ENCODE measurements at regions not wholly inside any gene's neighbourhood (a gene's known extent, or its start where the extent isn't known, plus 50 kb on each side); places are given as distances from the start of the nearest gene placed in this dataset.

DNA sequence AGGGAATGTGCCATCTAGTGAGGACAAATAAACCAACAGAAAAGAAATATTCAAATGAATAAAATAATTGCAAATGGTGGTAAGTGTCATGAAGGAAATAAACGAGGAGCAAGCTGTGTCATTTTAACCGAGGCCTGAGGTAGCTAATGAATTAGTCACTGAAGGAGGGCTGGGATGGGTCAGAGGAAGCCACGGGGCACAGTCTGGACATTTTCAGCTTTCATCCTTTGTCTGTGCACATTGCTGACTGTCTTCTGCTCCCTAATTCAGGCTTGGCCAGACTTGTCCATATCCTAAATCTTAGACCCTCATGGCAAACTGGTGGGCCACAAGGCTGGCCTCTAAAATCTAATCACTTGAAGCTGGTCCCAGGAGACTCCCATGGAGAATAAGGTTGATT is 138.4 kb downstream of the RHOU start:
- no peak for TF ChIP-seq CTCF (IDR thresholded peaks at IDR 0.05; ENCODE audit: insufficient read depth, missing control alignments)
- no peak for FAIRE-seq
- DNase-seq (ENCODE audit: insufficient read length, low spot score), result no peak

DNA sequence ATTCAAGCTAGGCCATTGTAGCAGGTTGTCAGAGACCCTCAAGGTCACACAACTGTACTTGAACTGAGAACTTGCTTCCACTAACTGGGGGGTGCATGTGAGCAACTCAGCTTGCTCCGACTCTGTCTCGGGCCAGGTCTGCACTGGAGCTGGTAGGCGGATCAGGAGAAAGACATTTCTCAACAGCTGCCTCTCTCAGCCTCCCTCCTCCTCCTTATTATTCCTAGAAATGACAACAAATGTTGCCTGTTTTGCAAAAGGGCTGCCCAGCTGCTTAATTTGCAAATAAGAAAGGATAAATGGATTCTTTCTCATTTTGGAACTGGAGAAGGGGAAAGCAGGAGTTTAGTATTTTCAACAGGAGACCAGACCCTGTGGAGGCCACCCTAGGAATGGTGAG is 140.5 kb downstream of the RHOU start:
- no peak for DNase-seq (ENCODE audit: insufficient read length, low spot score)
- no peak for TF ChIP-seq CTCF (IDR thresholded peaks at IDR 0.05; ENCODE audit: insufficient read depth, missing control alignments)
- no peak for FAIRE-seq

- DNase-seq (ENCODE audit: insufficient read length, low spot score) (no peak), FAIRE-seq (no peak)
- no peak for TF ChIP-seq CTCF (IDR thresholded peaks at IDR 0.05; ENCODE audit: insufficient read depth, missing control alignments)
Observed at GRCh38 chr1:228876187-228876586, 140.9 kb downstream of the RHOU start.

GRCh38 chr1:228879164-228879563 is 143.9 kb downstream of the RHOU start:
- DNase-seq (ENCODE audit: insufficient read length, low spot score) (no peak), FAIRE-seq (no peak)
- TF ChIP-seq CTCF (IDR thresholded peaks at IDR 0.05; ENCODE audit: insufficient read depth, missing control alignments), result no peak

- no peak for TF ChIP-seq CTCF (IDR thresholded peaks at IDR 0.05; ENCODE audit: insufficient read depth, missing control alignments)
- no peak for FAIRE-seq
- DNase-seq (ENCODE audit: insufficient read length, low spot score), result no peak
Observed at GRCh38 chr1:228882041-228882770, 146.9 kb downstream of the RHOU start.

DNA sequence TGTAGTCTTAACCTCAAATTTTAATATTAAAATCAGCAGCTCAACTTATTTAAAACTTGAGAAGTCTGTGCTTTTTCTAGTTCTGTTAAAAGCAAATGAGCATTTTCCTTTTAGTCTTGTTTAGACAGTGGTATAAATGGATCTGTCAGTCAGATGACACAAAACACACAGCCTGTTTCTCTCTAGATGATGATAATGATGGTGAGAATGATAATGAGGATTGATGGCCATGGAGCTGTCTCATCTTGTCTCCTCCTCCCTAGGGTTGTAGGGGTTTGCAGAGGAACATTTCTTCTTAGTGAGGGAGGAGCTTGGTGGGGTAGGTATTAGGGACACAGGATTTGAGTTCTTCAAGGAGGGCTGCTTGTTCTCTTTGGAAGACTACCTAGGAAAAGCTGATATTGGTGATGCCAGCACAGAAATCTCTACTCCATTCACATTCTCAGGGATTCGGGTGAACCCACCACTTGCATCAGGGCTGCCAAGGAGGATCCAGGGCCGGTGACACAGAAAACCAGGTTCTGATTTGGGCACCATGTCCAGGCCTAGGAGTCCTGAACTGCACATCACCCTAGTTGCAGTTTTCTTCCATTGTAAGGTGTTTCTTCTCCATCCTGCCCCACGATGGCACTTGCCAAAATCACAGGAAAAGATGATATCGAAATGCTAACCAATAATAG is 147.6 kb downstream of the RHOU start:
- FAIRE-seq (no peak), DNase-seq (ENCODE audit: insufficient read length, low spot score) (no peak)
- TF ChIP-seq CTCF (IDR thresholded peaks at IDR 0.05; ENCODE audit: insufficient read depth, missing control alignments), result no peak

DNA sequence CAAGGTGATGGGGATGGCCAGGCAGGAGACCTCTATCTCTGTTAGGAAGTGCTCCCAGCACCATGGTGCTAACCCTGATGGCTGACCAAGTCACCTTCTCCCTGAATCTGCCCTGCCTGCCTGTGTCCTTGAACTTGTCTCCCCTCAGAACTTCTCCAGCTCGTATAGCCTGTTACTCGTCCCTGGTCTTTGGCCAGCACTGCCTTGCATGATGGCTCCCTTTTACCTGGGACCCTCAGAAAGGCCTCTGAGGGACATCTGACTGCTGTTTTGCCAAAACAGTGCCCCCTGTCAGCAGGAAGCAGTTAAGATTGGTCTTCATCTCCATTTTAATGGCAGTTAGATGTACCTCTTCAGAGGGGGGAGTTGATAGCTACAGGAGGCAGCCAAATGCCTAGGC is 148.3 kb downstream of the RHOU start:
- no peak for TF ChIP-seq CTCF (IDR thresholded peaks at IDR 0.05; ENCODE audit: insufficient read depth, missing control alignments)
- FAIRE-seq (no peak), DNase-seq (ENCODE audit: insufficient read length, low spot score) (no peak)
